ENCODE measurements at regions not wholly inside any gene's neighbourhood (a gene's known extent, or its start where the extent isn't known, plus 50 kb on each side); places are given as distances from the start of the nearest gene placed in this dataset.

- Mint-ChIP-seq H3K27ac (no peak overlapping the region), H3K4me1 (ENCODE audit: low read depth) (no peaks in the 10 kb centered on the region), H3K4me3 (ENCODE audit: low read depth) (no peak overlapping the region), H3K36me3 (ENCODE audit: insufficient read depth) (no peaks in the 10 kb centered on the region), H3K9me3 (ENCODE audit: low read depth) (no peaks in the 10 kb centered on the region), H3K27me3 (peaks cover 46% of the 10 kb centered on the region)
- TF ChIP-seq CTCF (IDR thresholded peaks at IDR 0.05; ENCODE audit: unreplicated experiment) = no peak
- no peak for DNase-seq (ENCODE audit: low spot score, unreplicated experiment)
These were observed 82.0 kb downstream of the MICALL2 start for GRCh38 chr7:1377111-1377909.

DNA sequence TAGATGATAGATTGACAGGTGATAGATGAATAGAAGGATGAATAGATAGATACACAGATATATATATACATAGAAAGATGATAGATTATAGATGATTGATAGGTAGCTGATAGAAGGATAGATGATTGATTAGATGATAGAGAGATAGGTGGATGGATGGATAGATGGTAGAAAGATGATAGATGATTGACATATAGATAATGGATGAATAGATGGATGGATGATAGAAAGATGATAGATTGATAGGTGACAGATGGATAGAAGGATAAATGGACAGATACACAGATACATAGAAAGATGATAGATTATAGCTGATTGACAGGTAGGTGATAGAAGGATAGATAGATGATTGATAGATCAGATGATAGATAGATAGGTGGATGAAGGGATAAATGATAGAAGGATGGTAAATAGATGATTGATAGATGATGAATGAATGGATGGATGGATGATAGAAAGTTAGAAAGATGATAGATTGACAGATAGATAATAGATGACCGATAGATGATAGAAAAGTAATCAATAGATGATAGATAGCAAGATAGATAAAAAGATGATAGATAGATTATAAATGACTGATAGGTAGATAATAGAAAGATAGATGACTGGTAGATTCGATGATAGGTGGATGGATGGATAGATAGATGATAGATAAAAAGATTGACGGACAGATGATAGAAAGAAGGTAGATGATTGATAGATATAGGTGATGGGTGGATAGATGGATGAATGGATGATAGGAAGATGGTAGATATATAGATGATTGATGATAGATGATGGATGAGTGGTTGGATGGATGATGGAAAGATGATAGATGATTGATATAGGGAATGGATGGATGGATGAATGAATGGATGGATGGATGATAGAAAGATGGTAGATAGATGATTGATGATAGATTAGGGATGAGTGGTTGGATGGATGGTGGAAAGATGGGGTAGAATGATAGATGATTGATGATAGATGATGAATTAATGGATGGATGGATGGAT, 80.4 kb downstream of the MICALL2 start:
- H3K4me1 Mint-ChIP-seq (ENCODE audit: low read depth) = no peaks in the 10 kb centered on the region
- no peak overlapping the region for H3K4me3 Mint-ChIP-seq (ENCODE audit: low read depth)
- no peak overlapping the region for H3K27ac Mint-ChIP-seq
- peaks cover 38% of the 10 kb centered on the region for H3K27me3 Mint-ChIP-seq
- no peak for DNase-seq (ENCODE audit: low spot score, unreplicated experiment)
- no peak for TF ChIP-seq CTCF (IDR thresholded peaks at IDR 0.05; ENCODE audit: unreplicated experiment)
- no peaks in the 10 kb centered on the region for H3K9me3 Mint-ChIP-seq (ENCODE audit: low read depth)
- H3K36me3 Mint-ChIP-seq (ENCODE audit: insufficient read depth) = no peaks in the 10 kb centered on the region

DNA sequence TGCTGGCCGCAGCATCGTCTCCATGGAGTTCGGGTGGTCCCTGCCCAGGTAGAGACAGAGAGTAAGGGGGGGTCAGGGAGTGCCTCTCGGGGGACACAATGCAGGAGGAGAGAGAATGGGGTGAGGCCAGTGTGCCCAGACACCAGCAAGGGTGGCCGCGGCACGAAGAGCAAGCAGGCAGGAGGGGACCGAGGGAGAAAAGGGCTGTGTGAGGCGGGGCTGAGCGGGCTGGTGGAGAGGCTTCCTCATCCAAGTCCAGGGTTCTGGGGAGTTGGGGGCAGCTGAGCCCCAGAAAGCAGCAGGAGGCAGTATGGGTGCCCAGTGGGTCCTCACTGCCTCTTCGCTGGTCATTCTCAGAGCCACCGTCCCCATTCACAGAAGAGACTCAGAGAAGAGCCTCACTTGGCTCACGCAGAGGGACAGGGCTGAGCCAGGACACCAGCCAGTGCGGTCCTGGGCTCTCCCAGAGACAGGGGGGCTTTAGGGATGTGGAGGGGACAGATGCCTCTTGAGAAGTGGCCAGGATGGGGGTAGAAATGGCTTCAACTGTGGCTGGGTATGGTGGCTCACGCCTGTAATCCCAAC, 78.9 kb downstream of the MICALL2 start:
- H3K4me1 Mint-ChIP-seq (ENCODE audit: low read depth) = no peaks in the 10 kb centered on the region
- no peak for TF ChIP-seq CTCF (IDR thresholded peaks at IDR 0.05; ENCODE audit: unreplicated experiment)
- DNase-seq (ENCODE audit: low spot score, unreplicated experiment) = no peak

DNA sequence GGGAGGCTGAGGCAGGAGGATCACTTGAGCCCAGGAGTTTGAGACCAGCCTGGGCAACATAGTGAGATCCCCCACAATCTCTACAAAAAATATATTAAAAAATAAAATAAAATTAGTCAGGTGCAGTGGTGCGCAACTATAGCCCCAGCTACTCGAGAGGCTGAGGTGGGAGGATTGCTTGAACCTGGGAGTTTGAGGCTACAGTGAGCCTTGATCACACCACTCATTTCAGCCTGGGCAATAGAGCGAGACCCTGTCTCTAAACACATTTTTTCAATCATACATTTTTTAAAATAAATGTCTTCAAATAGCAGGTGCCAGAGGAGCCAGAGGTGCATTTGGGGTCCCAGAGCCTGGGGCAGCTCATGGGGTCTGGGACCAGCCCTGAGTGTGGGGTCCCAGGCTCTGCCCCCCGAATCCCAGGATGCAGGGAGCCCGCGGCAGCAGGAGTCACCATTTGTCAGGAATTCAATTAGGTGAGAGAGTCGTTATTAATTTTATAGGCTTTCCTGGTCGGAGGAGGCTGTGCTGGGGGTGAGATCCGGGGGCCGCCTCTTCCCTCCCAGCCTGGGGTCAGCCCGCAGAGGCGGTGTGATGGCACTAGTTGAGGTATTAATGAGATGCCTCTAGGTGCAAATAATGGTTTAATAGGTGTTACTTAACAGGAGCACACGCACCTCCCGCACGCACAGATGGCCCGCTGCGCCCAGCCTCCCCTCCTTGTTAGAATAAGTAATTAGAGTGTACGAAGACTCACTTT, 78.3 kb downstream of the MICALL2 start:
- Mint-ChIP-seq H3K27ac (no peak overlapping the region), H3K9me3 (ENCODE audit: low read depth) (no peaks in the 10 kb centered on the region), H3K4me1 (ENCODE audit: low read depth) (no peaks in the 10 kb centered on the region), H3K36me3 (ENCODE audit: insufficient read depth) (no peaks in the 10 kb centered on the region), H3K27me3 (peaks cover 38% of the 10 kb centered on the region), H3K4me3 (ENCODE audit: low read depth) (no peak overlapping the region)
- no peak for TF ChIP-seq CTCF (IDR thresholded peaks at IDR 0.05; ENCODE audit: unreplicated experiment)
- DNase-seq (ENCODE audit: low spot score, unreplicated experiment) = no peak

More for the DNA sequence above, 78.9 kb downstream of the MICALL2 start:
- no peaks in the 10 kb centered on the region for H3K9me3 Mint-ChIP-seq (ENCODE audit: low read depth)
- H3K27ac Mint-ChIP-seq = no peak overlapping the region
- no peaks in the 10 kb centered on the region for H3K36me3 Mint-ChIP-seq (ENCODE audit: insufficient read depth)
- peaks cover 41% of the 10 kb centered on the region for H3K27me3 Mint-ChIP-seq
- H3K4me3 Mint-ChIP-seq (ENCODE audit: low read depth) = no peak overlapping the region
